Spleen (tissue), 7 donors: ENCODE measurements at regions not wholly inside any gene's neighbourhood (a gene's known extent, or its start where the extent isn't known, plus 50 kb on each side); places are given as distances from the start of the nearest gene placed in this dataset.

Source experiments
- POLR2A ChIP-seq, 3 donors: fragments of 450-650 bp; IDR thresholded peaks; one replicate each; pipeline ENCODE4 v1.5.1; 2017; ENCODE audit warnings: antibody characterized with exemption in 3 of 3, mild to moderate bottlenecking in 1 of 3
- POLR2AphosphoS5 ChIP-seq, 3 donors: sonication (generic); formaldehyde crosslinking; IDR thresholded peaks; one replicate each; pipeline ENCODE4 v1.5.1; 2017; ENCODE audit warnings: antibody characterized with exemption in 3 of 3
- TF ChIP-seq, protein P1 (sequence below), 11 experiments: fragments of 200-600 bp in 7 of 11; fragments of 450-650 bp in 4 of 11; sonication (generic) in 4 of 11; IDR thresholded peaks in 8 of 11; conservative IDR thresholded peaks in 3 of 11; 1 replicate in 7 of 11; 2 replicates in 4 of 11; pipeline versions ENCODE4 v1.4.0 to v1.8.0; 2016 to 2021; ENCODE audit warnings: antibody characterized with exemption in 11 of 11, inconsistent platforms in 4 of 11, mild to moderate bottlenecking in 1 of 11
- donor health status: DM: no; HTN: no; CAD: no; lungs with moderate emphysema.
- donor health status: DM: no; HTN: no; CAD: no.
- donor health status: DM: no; HTN: no; CAD: no.

DNA sequence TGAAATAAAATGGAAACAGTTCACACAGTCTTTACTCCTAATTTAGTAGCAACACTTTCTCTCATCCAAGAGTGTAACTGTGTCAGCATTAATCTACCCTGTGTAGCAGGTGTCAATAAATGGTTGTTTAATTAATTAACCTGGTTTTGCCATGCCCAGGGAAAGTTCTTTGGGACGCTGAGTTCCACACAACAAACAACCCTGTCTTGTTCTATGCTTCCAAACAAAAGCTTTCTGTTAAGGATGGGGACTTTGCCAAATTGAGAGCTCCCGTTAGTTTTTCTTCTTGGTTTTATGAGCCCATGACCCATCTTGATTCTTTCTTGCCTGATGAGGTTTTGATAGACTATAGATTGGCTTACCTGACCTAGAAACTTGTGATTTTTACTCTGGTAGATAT is 530.1 kb downstream of the KCNJ2 start:
- TF ChIP-seq, protein P1, sequence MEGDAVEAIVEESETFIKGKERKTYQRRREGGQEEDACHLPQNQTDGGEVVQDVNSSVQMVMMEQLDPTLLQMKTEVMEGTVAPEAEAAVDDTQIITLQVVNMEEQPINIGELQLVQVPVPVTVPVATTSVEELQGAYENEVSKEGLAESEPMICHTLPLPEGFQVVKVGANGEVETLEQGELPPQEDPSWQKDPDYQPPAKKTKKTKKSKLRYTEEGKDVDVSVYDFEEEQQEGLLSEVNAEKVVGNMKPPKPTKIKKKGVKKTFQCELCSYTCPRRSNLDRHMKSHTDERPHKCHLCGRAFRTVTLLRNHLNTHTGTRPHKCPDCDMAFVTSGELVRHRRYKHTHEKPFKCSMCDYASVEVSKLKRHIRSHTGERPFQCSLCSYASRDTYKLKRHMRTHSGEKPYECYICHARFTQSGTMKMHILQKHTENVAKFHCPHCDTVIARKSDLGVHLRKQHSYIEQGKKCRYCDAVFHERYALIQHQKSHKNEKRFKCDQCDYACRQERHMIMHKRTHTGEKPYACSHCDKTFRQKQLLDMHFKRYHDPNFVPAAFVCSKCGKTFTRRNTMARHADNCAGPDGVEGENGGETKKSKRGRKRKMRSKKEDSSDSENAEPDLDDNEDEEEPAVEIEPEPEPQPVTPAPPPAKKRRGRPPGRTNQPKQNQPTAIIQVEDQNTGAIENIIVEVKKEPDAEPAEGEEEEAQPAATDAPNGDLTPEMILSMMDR (IDR thresholded peaks at IDR 0.05 in 8 of 11, conservative IDR thresholded peaks at IDR 0.05 in 3 of 11) = no peak
- no peak for TF ChIP-seq POLR2A (IDR thresholded peaks at IDR 0.05)
- no peak for TF ChIP-seq POLR2AphosphoS5 (IDR thresholded peaks at IDR 0.05)
